ENCODE measurements at regions not wholly inside any gene's neighbourhood (a gene's known extent, or its start where the extent isn't known, plus 50 kb on each side); places are given as distances from the start of the nearest gene placed in this dataset.

- TF ChIP-seq, protein P1, sequence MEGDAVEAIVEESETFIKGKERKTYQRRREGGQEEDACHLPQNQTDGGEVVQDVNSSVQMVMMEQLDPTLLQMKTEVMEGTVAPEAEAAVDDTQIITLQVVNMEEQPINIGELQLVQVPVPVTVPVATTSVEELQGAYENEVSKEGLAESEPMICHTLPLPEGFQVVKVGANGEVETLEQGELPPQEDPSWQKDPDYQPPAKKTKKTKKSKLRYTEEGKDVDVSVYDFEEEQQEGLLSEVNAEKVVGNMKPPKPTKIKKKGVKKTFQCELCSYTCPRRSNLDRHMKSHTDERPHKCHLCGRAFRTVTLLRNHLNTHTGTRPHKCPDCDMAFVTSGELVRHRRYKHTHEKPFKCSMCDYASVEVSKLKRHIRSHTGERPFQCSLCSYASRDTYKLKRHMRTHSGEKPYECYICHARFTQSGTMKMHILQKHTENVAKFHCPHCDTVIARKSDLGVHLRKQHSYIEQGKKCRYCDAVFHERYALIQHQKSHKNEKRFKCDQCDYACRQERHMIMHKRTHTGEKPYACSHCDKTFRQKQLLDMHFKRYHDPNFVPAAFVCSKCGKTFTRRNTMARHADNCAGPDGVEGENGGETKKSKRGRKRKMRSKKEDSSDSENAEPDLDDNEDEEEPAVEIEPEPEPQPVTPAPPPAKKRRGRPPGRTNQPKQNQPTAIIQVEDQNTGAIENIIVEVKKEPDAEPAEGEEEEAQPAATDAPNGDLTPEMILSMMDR (conservative IDR thresholded peaks at IDR 0.05), result no peak
- TF ChIP-seq EZH2 (IDR thresholded peaks at IDR 0.05; ENCODE audit: low read depth), result no peak
Measured at GRCh38 chr13:91046715-91047327, 300.7 kb upstream of the MIR17HG start.
